OCI-LY1 (cell line): ENCODE measurements at regions not wholly inside any gene's neighbourhood (a gene's known extent, or its start where the extent isn't known, plus 50 kb on each side); places are given as distances from the start of the nearest gene placed in this dataset.

Experiments
- H2AFZ ChIP-seq: fragments of 200-600 bp; sonication (generic), shearing (Covaris generic); 2 replicates; pipeline ENCODE4 v1.6.0; 2014; ENCODE audit warnings: antibody characterized with exemption, mild to moderate bottlenecking, low read length
- H3F3A ChIP-seq: fragments of 200-600 bp; sonication (generic), shearing (Covaris generic); 2 replicates; pipeline ENCODE4 v1.6.0; 2014; ENCODE audit warnings: mild to moderate bottlenecking, antibody characterized with exemption, low read length, moderate library complexity; ENCODE audit not compliant: insufficient read depth
- H3K27ac ChIP-seq: fragments of 200-600 bp; sonication (generic); 2 replicates; pipeline ENCODE4 v1.5.1; 2014; ENCODE audit warnings: low read length, mixed run types, mild to moderate bottlenecking, low read depth; ENCODE audit not compliant: poor library complexity, severe bottlenecking
- H3K27me3 ChIP-seq: fragments of 200-600 bp; sonication (generic); 2 replicates; pipeline ENCODE4 v1.6.0; 2014; ENCODE audit warnings: antibody characterized with exemption, mild to moderate bottlenecking, low read length, moderate library complexity; ENCODE audit not compliant: insufficient read depth
- H3K36me3 ChIP-seq: fragments of 200-600 bp; sonication (generic); 2 replicates; pipeline ENCODE4 v1.6.1; 2014; ENCODE audit warnings: mild to moderate bottlenecking, antibody characterized with exemption, low read length, moderate library complexity, mixed read lengths; ENCODE audit not compliant: insufficient read depth
- H3K4me1 ChIP-seq: fragments of 200-600 bp; sonication (generic); 2 replicates; pipeline ENCODE4 v1.5.1; 2014; ENCODE audit warnings: mild to moderate bottlenecking, low read length, moderate library complexity; ENCODE audit not compliant: insufficient read depth, severe bottlenecking
- H3K4me2 ChIP-seq: fragments of 200-600 bp; sonication (generic), shearing (Covaris generic); 2 replicates; pipeline ENCODE4 v1.6.1; 2014; ENCODE audit warnings: low read length
- H3K4me3 ChIP-seq: fragments of 200-600 bp; sonication (generic); 2 replicates; pipeline ENCODE4 v1.5.1; 2014; ENCODE audit warnings: low read length, low read depth, mild to moderate bottlenecking, mixed read lengths; ENCODE audit not compliant: poor library complexity, severe bottlenecking
- H3K79me2 ChIP-seq: fragments of 200-600 bp; shearing (Covaris generic); 2 replicates; pipeline ENCODE4 v1.6.1; 2016; ENCODE audit warnings: mixed run types, low read length, mixed read lengths; ENCODE audit not compliant: insufficient read depth
- H3K9ac ChIP-seq: fragments of 200-600 bp; sonication (generic), shearing (Covaris generic); 2 replicates; pipeline ENCODE4 v1.6.1; 2014; ENCODE audit warnings: mild to moderate bottlenecking, low read length, mixed read lengths
- H3K9me2 ChIP-seq: fragments of 200-600 bp; sonication (generic), shearing (Covaris generic); 2 replicates; pipeline ENCODE4 v1.6.1; 2014; ENCODE audit warnings: low read depth, mild to moderate bottlenecking, low read length, mixed read lengths
- H3K9me3 ChIP-seq: fragments of 200-600 bp; shearing (Covaris generic); 2 replicates; pipeline ENCODE4 v1.6.1; 2014; ENCODE audit warnings: low read length, mixed read lengths
- H4K20me1 ChIP-seq: fragments of 200-600 bp; sonication (generic), shearing (Covaris generic); 2 replicates; pipeline ENCODE4 v1.6.0; 2016; ENCODE audit warnings: mild to moderate bottlenecking, low read length; ENCODE audit not compliant: insufficient read depth
- EZH2 ChIP-seq: fragments of 200-600 bp; sonication (generic), shearing (Covaris generic); IDR thresholded peaks from 2 replicates; pipeline ENCODE4 v1.8.0; 2017; ENCODE audit warnings: borderline replicate concordance, mixed run types, mild to moderate bottlenecking, antibody characterized with exemption, low read length, moderate library complexity, mixed read lengths
- TF ChIP-seq, protein P1 (sequence below): fragments of 200-600 bp; sonication (generic), shearing (Covaris generic); IDR thresholded peaks from 2 replicates; pipeline ENCODE4 v1.5.1; 2017; ENCODE audit warnings: mild to moderate bottlenecking, antibody characterized with exemption, low read length, moderate library complexity, mixed read lengths

DNA sequence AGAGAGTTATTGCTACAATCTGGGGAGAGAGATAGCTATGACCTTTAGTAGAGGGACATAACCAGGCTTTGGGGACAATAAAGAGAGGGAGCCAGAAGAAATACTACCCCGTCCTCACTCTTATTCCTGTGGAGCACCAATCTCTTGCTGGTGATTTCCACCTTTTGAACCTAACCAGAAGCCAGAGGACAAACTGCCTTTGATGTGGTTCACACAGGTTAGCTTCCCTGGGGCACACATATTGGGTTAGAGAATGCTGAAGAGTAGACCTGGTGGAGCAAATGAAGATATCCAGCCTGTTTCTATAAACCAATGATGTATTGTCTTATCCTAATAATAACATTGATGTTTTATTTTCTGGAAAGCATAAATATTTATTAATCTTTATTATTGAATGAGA, 399.3 kb downstream of the HTR7 start:
- no peak overlapping the region for H3K27ac ChIP-seq
- H2AFZ ChIP-seq, result no peak overlapping the region
- H3F3A ChIP-seq, result no peaks in the 10 kb centered on the region
- no peaks in the 10 kb centered on the region for H3K36me3 ChIP-seq
- no peak overlapping the region for H3K4me3 ChIP-seq
- no peak overlapping the region for H3K4me2 ChIP-seq
- H3K27me3 ChIP-seq, result no peaks in the 10 kb centered on the region
- H3K9me3 ChIP-seq, result no peaks in the 10 kb centered on the region
- no peaks in the 10 kb centered on the region for H3K9me2 ChIP-seq
- TF ChIP-seq EZH2, result no peak
- TF ChIP-seq, protein P1, sequence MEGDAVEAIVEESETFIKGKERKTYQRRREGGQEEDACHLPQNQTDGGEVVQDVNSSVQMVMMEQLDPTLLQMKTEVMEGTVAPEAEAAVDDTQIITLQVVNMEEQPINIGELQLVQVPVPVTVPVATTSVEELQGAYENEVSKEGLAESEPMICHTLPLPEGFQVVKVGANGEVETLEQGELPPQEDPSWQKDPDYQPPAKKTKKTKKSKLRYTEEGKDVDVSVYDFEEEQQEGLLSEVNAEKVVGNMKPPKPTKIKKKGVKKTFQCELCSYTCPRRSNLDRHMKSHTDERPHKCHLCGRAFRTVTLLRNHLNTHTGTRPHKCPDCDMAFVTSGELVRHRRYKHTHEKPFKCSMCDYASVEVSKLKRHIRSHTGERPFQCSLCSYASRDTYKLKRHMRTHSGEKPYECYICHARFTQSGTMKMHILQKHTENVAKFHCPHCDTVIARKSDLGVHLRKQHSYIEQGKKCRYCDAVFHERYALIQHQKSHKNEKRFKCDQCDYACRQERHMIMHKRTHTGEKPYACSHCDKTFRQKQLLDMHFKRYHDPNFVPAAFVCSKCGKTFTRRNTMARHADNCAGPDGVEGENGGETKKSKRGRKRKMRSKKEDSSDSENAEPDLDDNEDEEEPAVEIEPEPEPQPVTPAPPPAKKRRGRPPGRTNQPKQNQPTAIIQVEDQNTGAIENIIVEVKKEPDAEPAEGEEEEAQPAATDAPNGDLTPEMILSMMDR, result no peak
- H3K9ac ChIP-seq, result no peak overlapping the region
- H3K79me2 ChIP-seq, result no peaks in the 10 kb centered on the region
- H4K20me1 ChIP-seq, result no peaks in the 10 kb centered on the region
- no peaks in the 10 kb centered on the region for H3K4me1 ChIP-seq

DNA sequence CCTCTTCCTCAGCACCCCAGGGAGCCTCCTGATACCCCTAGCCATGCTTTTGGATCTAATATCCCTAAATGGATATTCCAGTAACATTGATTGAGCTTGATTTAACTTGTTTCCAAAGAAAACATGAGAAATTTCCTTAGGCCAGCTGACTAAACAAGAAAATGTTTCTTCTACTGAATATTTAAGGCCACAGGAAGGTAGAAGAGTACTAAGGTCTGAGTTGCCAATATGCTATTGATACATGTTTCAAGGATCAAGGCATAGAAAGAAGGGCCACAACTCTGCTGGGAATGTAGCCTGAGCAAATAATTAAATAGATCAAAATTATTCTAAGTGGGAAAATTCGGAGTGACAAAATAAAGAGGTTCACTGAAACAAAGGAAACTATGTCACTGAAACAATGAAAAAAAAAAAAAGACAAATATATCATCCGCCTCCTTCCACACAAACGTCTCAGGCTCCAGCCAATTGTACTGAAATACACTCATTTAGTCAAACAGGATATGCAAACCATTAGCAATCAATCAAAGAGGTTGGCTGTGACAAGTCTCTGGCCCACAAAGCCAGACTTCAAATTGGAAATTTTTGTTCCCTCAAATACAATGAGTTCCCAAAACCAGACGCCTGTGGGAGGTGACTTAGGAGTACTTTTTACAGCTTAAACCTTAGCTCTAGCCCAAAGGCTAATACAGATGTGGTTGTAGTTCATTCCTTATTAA, 396.2 kb downstream of the HTR7 start:
- H3K4me2 ChIP-seq, result no peak overlapping the region
- H2AFZ ChIP-seq, result no peak overlapping the region
- H3F3A ChIP-seq, result no peaks in the 10 kb centered on the region
- no peaks in the 10 kb centered on the region for H3K79me2 ChIP-seq
- no peaks in the 10 kb centered on the region for H4K20me1 ChIP-seq
- H3K36me3 ChIP-seq, result no peaks in the 10 kb centered on the region
- H3K9ac ChIP-seq, result no peak overlapping the region
- TF ChIP-seq, protein P1, result no peak
- no peak for TF ChIP-seq EZH2
- H3K9me2 ChIP-seq, result no peaks in the 10 kb centered on the region
- H3K4me3 ChIP-seq, result no peak overlapping the region
- H3K27me3 ChIP-seq, result no peaks in the 10 kb centered on the region
- H3K9me3 ChIP-seq, result no peaks in the 10 kb centered on the region
- no peaks in the 10 kb centered on the region for H3K4me1 ChIP-seq
- no peak overlapping the region for H3K27ac ChIP-seq

DNA sequence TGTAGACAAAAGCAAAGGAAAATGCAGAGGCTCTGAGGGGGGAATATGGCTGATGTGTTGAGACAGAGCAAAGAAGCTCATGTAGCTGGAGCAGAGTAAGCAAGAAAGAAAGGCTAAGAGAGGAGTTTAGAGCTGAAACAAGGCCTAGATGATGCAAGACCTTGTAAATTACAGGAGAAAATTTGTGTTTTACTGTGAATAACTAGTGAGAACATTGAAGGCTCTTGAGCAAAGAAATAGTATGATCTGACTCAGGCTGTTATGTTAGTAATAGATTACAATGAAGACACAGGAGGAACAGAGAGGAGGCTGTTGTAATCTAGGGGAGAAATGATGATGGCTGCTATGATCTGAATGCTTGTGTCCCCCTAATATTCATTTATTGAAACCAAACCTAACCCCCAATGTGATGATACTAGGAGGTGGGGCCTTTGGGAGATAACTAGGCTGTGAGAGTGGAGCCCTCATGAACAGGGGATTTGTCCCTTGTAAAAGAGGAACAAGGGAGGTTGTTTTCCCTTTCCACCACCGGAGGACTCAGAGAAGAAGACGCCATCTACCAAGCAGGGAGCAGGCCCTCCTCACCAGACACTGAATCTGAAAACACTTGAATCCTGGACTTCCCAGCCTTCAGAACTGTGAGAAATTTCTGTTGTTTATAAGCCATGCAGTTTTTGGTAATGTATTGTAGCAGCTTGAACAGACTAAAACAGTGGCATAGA, 394.9 kb downstream of the HTR7 start:
- Histone ChIP-seq H3K9ac (no peak overlapping the region), H3K4me2 (no peak overlapping the region), H3K4me1 (no peaks in the 10 kb centered on the region), H3F3A (no peaks in the 10 kb centered on the region), H3K27me3 (no peaks in the 10 kb centered on the region), H3K9me3 (no peaks in the 10 kb centered on the region), H3K9me2 (no peaks in the 10 kb centered on the region), H2AFZ (no peak overlapping the region), H3K36me3 (no peaks in the 10 kb centered on the region), H4K20me1 (no peaks in the 10 kb centered on the region), H3K79me2 (no peaks in the 10 kb centered on the region), H3K4me3 (no peak overlapping the region), H3K27ac (no peak overlapping the region)
- TF ChIP-seq, protein P1, result no peak
- TF ChIP-seq EZH2, result no peak
